Ishikawa (cell line): ENCODE measurements at regions not wholly inside any gene's neighbourhood (a gene's known extent, or its start where the extent isn't known, plus 50 kb on each side); places are given as distances from the start of the nearest gene placed in this dataset.

ENCODE experiments used
- CEBPB ChIP-seq: IDR thresholded peaks from 2 replicates; pipeline ENCODE4 v1.6.1; 2012
- CREB1 ChIP-seq: IDR thresholded peaks from 2 replicates; pipeline ENCODE4 v1.6.1; 2012; ENCODE audit warnings: low read depth
- EGR1 ChIP-seq: IDR thresholded peaks from 2 replicates; pipeline ENCODE4 v1.6.1; 2012
- EP300 ChIP-seq: IDR thresholded peaks from 2 replicates; pipeline ENCODE4 v1.6.1; 2012; ENCODE audit warnings: borderline replicate concordance
- FOXM1 ChIP-seq: IDR thresholded peaks from 2 replicates; pipeline ENCODE4 v1.6.1; 2012; ENCODE audit warnings: low read depth, borderline replicate concordance
- MAX ChIP-seq: IDR thresholded peaks from 2 replicates; pipeline ENCODE4 v1.6.1; 2012
- NFIC ChIP-seq: IDR thresholded peaks from 2 replicates; pipeline ENCODE4 v1.6.1; 2012
- RAD21 ChIP-seq: IDR thresholded peaks from 2 replicates; pipeline ENCODE4 v1.6.1; 2012; ENCODE audit warnings: low read depth
- REST ChIP-seq: IDR thresholded peaks from 2 replicates; pipeline ENCODE4 v1.6.1; 2012; ENCODE audit warnings: low read depth, mild to moderate bottlenecking
- TAF1 ChIP-seq: IDR thresholded peaks from 2 replicates; pipeline ENCODE4 v1.6.1; 2012; ENCODE audit warnings: low read depth, mild to moderate bottlenecking
- TCF12 ChIP-seq: IDR thresholded peaks from 2 replicates; pipeline ENCODE4 v1.6.1; 2012; ENCODE audit warnings: low read depth
- TEAD4 ChIP-seq: IDR thresholded peaks from 2 replicates; pipeline ENCODE4 v1.6.1; 2012
- USF1 ChIP-seq: IDR thresholded peaks from 2 replicates; pipeline ENCODE4 v1.6.1; 2012
- YY1 ChIP-seq: IDR thresholded peaks from 2 replicates; pipeline ENCODE4 v1.6.1; 2012; ENCODE audit warnings: low read depth
- ZBTB7A ChIP-seq: IDR thresholded peaks from 2 replicates; pipeline ENCODE4 v1.6.1; 2012; ENCODE audit warnings: low read depth

- TF ChIP-seq CREB1 (no peak), MAX (no peak), CEBPB (no peak), TAF1 (no peak), RAD21 (no peak), REST (no peak), TEAD4 (no peak), EGR1 (no peak), EP300 (no peak), USF1 (no peak)
These were observed 316.6 kb upstream of the TMEM229A start for GRCh38 chr7:124349443-124349842.

GRCh38 chr7:124338861-124339260 is 306.0 kb upstream of the TMEM229A start:
- TF ChIP-seq TAF1 = no peak
- no peak for TF ChIP-seq RAD21

- TF ChIP-seq FOXM1 = no peak
- no peak for TF ChIP-seq EGR1
- no peak for TF ChIP-seq TCF12
- no peak for TF ChIP-seq RAD21
These were observed 298.0 kb upstream of the TMEM229A start for GRCh38 chr7:124330731-124331407.

GRCh38 chr7:124328774-124329173 is 295.9 kb upstream of the TMEM229A start:
- TF ChIP-seq USF1 = no peak
- no peak for TF ChIP-seq TEAD4
- TF ChIP-seq TAF1 = no peak
- no peak for TF ChIP-seq NFIC
- no peak for TF ChIP-seq EGR1
- no peak for TF ChIP-seq ZBTB7A
- TF ChIP-seq YY1 = no peak
- TF ChIP-seq MAX = no peak
- TF ChIP-seq CREB1 = no peak
- no peak for TF ChIP-seq CEBPB
- TF ChIP-seq TCF12 = no peak
- TF ChIP-seq REST = no peak
- TF ChIP-seq RAD21 = no peak
- TF ChIP-seq FOXM1 = no peak
- no peak for TF ChIP-seq EP300

- TF ChIP-seq EGR1 = no peak
- TF ChIP-seq EP300 = no peak
- no peak for TF ChIP-seq TAF1
- no peak for TF ChIP-seq TEAD4
- no peak for TF ChIP-seq TCF12
- no peak for TF ChIP-seq CEBPB
- TF ChIP-seq ZBTB7A = no peak
- no peak for TF ChIP-seq NFIC
- TF ChIP-seq FOXM1 = no peak
- no peak for TF ChIP-seq RAD21
- TF ChIP-seq USF1 = no peak
- no peak for TF ChIP-seq REST
- TF ChIP-seq YY1 = no peak
These were observed 291.4 kb upstream of the TMEM229A start for GRCh38 chr7:124324262-124324661.
